K562 (cell line): ENCODE measurements at regions not wholly inside any gene's neighbourhood (a gene's known extent, or its start where the extent isn't known, plus 50 kb on each side); places are given as distances from the start of the nearest gene placed in this dataset.
A peak's percentile ranks its signal among the peaks of the same experiment; 100 is the strongest.

ENCODE experiments used
- ATAC-seq: fragments of 200-7000 bp; cut with Tn5 transposase; 3 replicates; pipeline ENCODE4 v1.9.1; 2020; ENCODE audit warnings: moderate library complexity
- BruUV-seq: library from RNA; stranded (reverse); fragments of 400-500 nt; replicated peaks from 2 replicates; lab custom pipeline; 2021; lab: Mats Ljungman, UMichigan
- CTCF ChIA-PET: fragments of 300-600 bp; formaldehyde crosslinking; extraction: SDS; loops from one replicate; lab custom pipeline; 2021; ENCODE audit warnings: low intra/inter-chr PET ratio; lab: Yijun Ruan, JAX
- POLR2A ChIA-PET: fragments of 300-600, 350-650 bp; sonication (Branson Sonifier 250); formaldehyde crosslinking; extraction: SDS; loops from one replicate; lab custom pipeline; 2021; ENCODE audit warnings: antibody characterized with exemption, inconsistent platforms; lab: Yijun Ruan, JAX
- DNase-seq, 4 experiments: peaks; one replicate each; pipeline versions ENCODE4 v3.0.0 to v3.0.0-alpha.2; 2011 to 2018; ENCODE audit warnings: low spot score in 3 of 4, mixed read lengths in 3 of 4; ENCODE audit errors: extremely low read depth in 1 of 4
- FAIRE-seq: peaks from 2 replicates; lab custom pipeline; 2011; peaks lifted over from hg19 to GRCh38; lab: Jason Lieb, UNC
- H2AFZ ChIP-seq: 2 replicates; pipeline ENCODE4 v1.6.0; 2011; ENCODE audit warnings: low read depth, low read length, control low read depth, inconsistent platforms
- H3K27ac ChIP-seq: fragments of 200-600 bp; 3 replicates; pipeline ENCODE4 v1.8.0; 2011; ENCODE audit warnings: low read depth, mild to moderate bottlenecking, control low read depth, inconsistent platforms, low read length, moderate library complexity, mixed read lengths; ENCODE audit errors: extremely low read depth
- H3K27me3 ChIP-seq, 2 experiments: fragments of 300-600 bp in 1 of 2; 2 replicates in 1 of 2; 3 replicates in 1 of 2; pipeline versions ENCODE4 v1.6.0 to v1.8.0; 2011; ENCODE audit warnings: inconsistent platforms in 2 of 2, low read length in 2 of 2, mild to moderate bottlenecking in 1 of 2, mixed read lengths in 1 of 2, moderate library complexity in 1 of 2; ENCODE audit not compliant: control insufficient read depth in 2 of 2, insufficient read depth in 2 of 2
- H3K36me3 ChIP-seq: fragments of 300-600 bp; 3 replicates; pipeline ENCODE4 v1.8.0; 2011; ENCODE audit warnings: mild to moderate bottlenecking, low read length, inconsistent platforms; ENCODE audit not compliant: control insufficient read depth, insufficient read depth
- H3K4me1 ChIP-seq, 2 experiments: fragments of 200-600 bp in 1 of 2; replicated peaks in 1 of 2; 2 replicates in 1 of 2; 3 replicates in 1 of 2; pipeline versions ENCODE4 v1.5.1 to v1.8.0; 2011; ENCODE audit warnings: inconsistent platforms in 2 of 2, low read length in 2 of 2, mild to moderate bottlenecking in 1 of 2, mixed read lengths in 1 of 2, moderate library complexity in 1 of 2; ENCODE audit not compliant: control insufficient read depth in 2 of 2, insufficient read depth in 2 of 2
- H3K4me2 ChIP-seq: 2 replicates; pipeline ENCODE4 v1.6.1; 2011; ENCODE audit warnings: low read length, control low read depth, inconsistent platforms, mixed read lengths; ENCODE audit not compliant: insufficient read depth
- H3K4me3 ChIP-seq: fragments of 200-600 bp; sonication (generic), shearing (Covaris generic); 2 replicates; pipeline ENCODE4 v1.5.1; 2016; ENCODE audit warnings: control low read depth, inconsistent platforms
- H3K79me2 ChIP-seq: fragments of 200-600 bp; 3 replicates; pipeline ENCODE4 v1.8.0; 2011; ENCODE audit warnings: low read length, inconsistent platforms; ENCODE audit not compliant: control insufficient read depth, insufficient read depth
- H3K9ac ChIP-seq, 2 experiments: 2 replicates each; pipeline versions ENCODE4 v1.6.0 to v1.6.1; 2011; ENCODE audit warnings: low read depth in 2 of 2, low read length in 2 of 2, control low read depth in 1 of 2, inconsistent platforms in 1 of 2, mild to moderate bottlenecking in 1 of 2, mixed read lengths in 1 of 2; ENCODE audit not compliant: insufficient read depth in 1 of 2
- H3K9me1 ChIP-seq: one replicate; pipeline ENCODE4 v1.6.0; 2011; ENCODE audit warnings: inconsistent platforms, mild to moderate bottlenecking, low read length, moderate library complexity; ENCODE audit not compliant: control insufficient read depth, insufficient read depth
- H3K9me3 ChIP-seq: replicated peaks from 2 replicates; pipeline ENCODE4 v1.5.1; 2011; ENCODE audit warnings: low read depth, low read length, inconsistent platforms; ENCODE audit not compliant: control insufficient read depth, insufficient read depth
- H4K20me1 ChIP-seq: replicated peaks from 2 replicates; pipeline ENCODE4 v1.6.1; 2011; ENCODE audit warnings: low read length, inconsistent platforms, mixed read lengths; ENCODE audit not compliant: control insufficient read depth, insufficient read depth
- CLOCK ChIP-seq: fragments of 250-450 bp; sonication (Bioruptor Pico); IDR thresholded peaks from 2 replicates; pipeline ENCODE4 v1.4.0; 2020; ENCODE audit warnings: mild to moderate bottlenecking, moderate library complexity, borderline replicate concordance
- CREB3 ChIP-seq: fragments of 450-650 bp; conservative IDR thresholded peaks from 2 replicates; pipeline ENCODE4 v1.6.1; 2016; ENCODE audit warnings: missing genetic modification characterization, low read depth, mild to moderate bottlenecking, missing compliant biosample characterization, moderate library complexity
- ESRRB ChIP-seq: fragments of 250-450 bp; sonication (Bioruptor Pico); IDR thresholded peaks from 2 replicates; pipeline ENCODE4 v1.5.0; 2020; ENCODE audit warnings: mild to moderate bottlenecking, moderate library complexity, borderline replicate concordance
- MECOM ChIP-seq: fragments of 250-450 bp; sonication (Bioruptor Pico); IDR thresholded peaks from 2 replicates; pipeline ENCODE4 v1.8.0; 2022; ENCODE audit warnings: inconsistent platforms
- NKRF ChIP-seq: fragments of 450-650 bp; IDR thresholded peaks from 2 replicates; pipeline ENCODE4 v1.6.1; 2016; ENCODE audit warnings: borderline replicate concordance
- PTRF ChIP-seq: fragments of 450-650 bp; IDR thresholded peaks from 2 replicates; pipeline ENCODE4 v1.6.1; 2016; ENCODE audit warnings: mild to moderate bottlenecking, missing genetic modification characterization, missing compliant biosample characterization
- RAD21 ChIP-seq, 2 experiments: fragments of 250-450 bp in 1 of 2; fragments of 450-650 bp in 1 of 2; sonication (Bioruptor Pico) in 1 of 2; formaldehyde crosslinking in 1 of 2; IDR thresholded peaks in 1 of 2; conservative IDR thresholded peaks in 1 of 2; 2 replicates each; pipeline versions ENCODE4 v1.4.0 to v1.8.0; 2020 to 2022; ENCODE audit warnings: mild to moderate bottlenecking in 2 of 2, moderate library complexity in 1 of 2
- SMC3 ChIP-seq: conservative IDR thresholded peaks from 2 replicates; pipeline ENCODE4 v1.6.1; 2011; ENCODE audit warnings: low read depth, low read length, improper control_type of control experiment; ENCODE audit not compliant: insufficient read depth
- ZBTB1 ChIP-seq: sonication (generic); formaldehyde crosslinking; IDR thresholded peaks from 2 replicates; pipeline ENCODE4 v1.8.1; 2023; ENCODE audit warnings: missing genetic modification reagents, low read depth, mild to moderate bottlenecking, borderline replicate concordance
- ZNF311 ChIP-seq: fragments of 250-450 bp; sonication (Bioruptor Pico); IDR thresholded peaks from 2 replicates; pipeline ENCODE4 v1.4.0; 2020; ENCODE audit warnings: mild to moderate bottlenecking, moderate library complexity
- WGBS: fragments of 100-300 bp; shearing (Covaris generic); methylation state at CpG from one replicate; pipeline ENCODE4 v1.1.6; 2016; ENCODE audit warnings: low coverage, mixed read lengths; ENCODE audit not compliant: insufficient coverage; ENCODE audit errors: missing lambda C conversion rate; 5-methylcytosine and 5-hydroxymethylcytosine counted together
- in situ Hi-C: fragments of 300-500 bp; cut with MboI; formaldehyde crosslinking; loops from 4 replicates; pipeline ENCODE4 v1.15.0; 2018; ENCODE audit warnings: inconsistent platforms, mixed read lengths
- intact Hi-C: fragments of 100-400 bp; cut with micrococcal nuclease; formaldehyde crosslinking; loops from 2 replicates; pipeline ENCODE4 v1.14.2; 2022

- TF ChIP-seq SMC3 (peak; percentile 60), ESRRB (CRISPR knock-in tag) (no peak), RAD21 (CRISPR knock-in tag; conservative IDR thresholded peaks at IDR 0.05 in 1 of 2, IDR thresholded peaks at IDR 0.05 in 1 of 2) (peak; percentile 25 to 61; a peak in 2 of 4 replicates)
- TF ChIP-seq, all 486 proteins: peak for 4
Measured at GRCh38 chr5:79878721-79879336, 112.2 kb downstream of the MTX3 start (continued).

GRCh38 chr5:79878136-79878679 lies 112.9 kb downstream of the MTX3 start:
- in situ Hi-C loops (no loop called here), intact Hi-C loops (loop anchor here (1.0 kb wide), 1 partner anchor 205 kb away; no protein-coding TSS in a partner anchor)
- DNase-seq: no peak
- no peak for ATAC-seq
- Histone ChIP-seq H3K79me2 (no peaks in the 10 kb centered on the region), H2AFZ (no peak overlapping the region), H3K4me3 (no peak overlapping the region), H4K20me1 (no peaks in the 10 kb centered on the region), H3K4me2 (no peak overlapping the region), H3K9me1 (no peaks in the 10 kb centered on the region), H3K27me3 (peaks cover 26 to 33% of the 10 kb centered on the region in 2 experiments), H3K27ac (no peak overlapping the region), H3K9ac (no peak overlapping the region), H3K9me3 (no peaks in the 10 kb centered on the region), H3K36me3 (no peaks in the 10 kb centered on the region), H3K4me1 (no peaks in the 10 kb centered on the region)
- FAIRE-seq: no peak
- no TSS peak for BruUV-seq
- WGBS: 14% methylated on average over 5 of the region's 5 CpGs
- ChIA-PET POLR2A (interaction anchor here (0.7 kb wide), 1 partner anchor 178 kb away, joined by 3 read pairs; no protein-coding TSS in a partner anchor), CTCF (interaction anchor here (1.6 kb wide), 1 partner anchor 205 kb away, joined by 5 read pairs; no protein-coding TSS in a partner anchor)
- TF ChIP-seq ZBTB1 (CRISPR knock-in tag) (no peak), PTRF (tag) (no peak), CREB3 (no peak), NKRF (no peak), CLOCK (CRISPR knock-in tag) (no peak), MECOM (CRISPR knock-in tag) (no peak), ZNF311 (CRISPR knock-in tag) (no peak)
